ENCODE measurements at regions not wholly inside any gene's neighbourhood (a gene's known extent, or its start where the extent isn't known, plus 50 kb on each side); places are given as distances from the start of the nearest gene placed in this dataset.

DNA sequence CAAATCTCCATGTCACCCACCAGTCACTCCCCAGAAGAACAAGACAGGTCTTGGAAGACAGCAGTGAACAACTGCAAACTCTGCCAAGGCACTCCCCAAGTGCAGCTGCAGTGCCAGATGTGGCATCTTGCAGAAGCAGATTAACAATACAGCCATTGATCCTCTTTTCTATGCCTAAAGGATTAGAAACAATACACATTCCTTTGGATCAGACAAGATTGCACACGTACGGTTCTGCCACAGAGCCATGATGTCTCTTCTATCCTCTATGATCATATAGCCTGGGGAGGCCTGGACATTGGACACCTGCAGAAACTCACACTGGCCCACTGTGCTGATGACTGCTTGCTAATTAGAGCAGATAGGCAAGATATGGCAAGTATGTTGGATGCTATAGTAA, 155.9 kb downstream of the MYLK4 start:
- TF ChIP-seq POLR2A (IDR thresholded peaks at IDR 0.05; ENCODE audit: insufficient read depth in 1 of 2, low read depth in 2 of 2, low read length in 2 of 2), result no peak
- no peak for TF ChIP-seq NR2F1 (CRISPR knock-in tag; IDR thresholded peaks at IDR 0.05)
- TF ChIP-seq, protein P1, sequence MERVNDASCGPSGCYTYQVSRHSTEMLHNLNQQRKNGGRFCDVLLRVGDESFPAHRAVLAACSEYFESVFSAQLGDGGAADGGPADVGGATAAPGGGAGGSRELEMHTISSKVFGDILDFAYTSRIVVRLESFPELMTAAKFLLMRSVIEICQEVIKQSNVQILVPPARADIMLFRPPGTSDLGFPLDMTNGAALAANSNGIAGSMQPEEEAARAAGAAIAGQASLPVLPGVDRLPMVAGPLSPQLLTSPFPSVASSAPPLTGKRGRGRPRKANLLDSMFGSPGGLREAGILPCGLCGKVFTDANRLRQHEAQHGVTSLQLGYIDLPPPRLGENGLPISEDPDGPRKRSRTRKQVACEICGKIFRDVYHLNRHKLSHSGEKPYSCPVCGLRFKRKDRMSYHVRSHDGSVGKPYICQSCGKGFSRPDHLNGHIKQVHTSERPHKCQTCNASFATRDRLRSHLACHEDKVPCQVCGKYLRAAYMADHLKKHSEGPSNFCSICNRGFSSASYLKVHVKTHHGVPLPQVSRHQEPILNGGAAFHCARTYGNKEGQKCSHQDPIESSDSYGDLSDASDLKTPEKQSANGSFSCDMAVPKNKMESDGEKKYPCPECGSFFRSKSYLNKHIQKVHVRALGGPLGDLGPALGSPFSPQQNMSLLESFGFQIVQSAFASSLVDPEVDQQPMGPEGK (CRISPR knock-in tag; IDR thresholded peaks at IDR 0.05), result no peak
- TF ChIP-seq, protein P2, sequence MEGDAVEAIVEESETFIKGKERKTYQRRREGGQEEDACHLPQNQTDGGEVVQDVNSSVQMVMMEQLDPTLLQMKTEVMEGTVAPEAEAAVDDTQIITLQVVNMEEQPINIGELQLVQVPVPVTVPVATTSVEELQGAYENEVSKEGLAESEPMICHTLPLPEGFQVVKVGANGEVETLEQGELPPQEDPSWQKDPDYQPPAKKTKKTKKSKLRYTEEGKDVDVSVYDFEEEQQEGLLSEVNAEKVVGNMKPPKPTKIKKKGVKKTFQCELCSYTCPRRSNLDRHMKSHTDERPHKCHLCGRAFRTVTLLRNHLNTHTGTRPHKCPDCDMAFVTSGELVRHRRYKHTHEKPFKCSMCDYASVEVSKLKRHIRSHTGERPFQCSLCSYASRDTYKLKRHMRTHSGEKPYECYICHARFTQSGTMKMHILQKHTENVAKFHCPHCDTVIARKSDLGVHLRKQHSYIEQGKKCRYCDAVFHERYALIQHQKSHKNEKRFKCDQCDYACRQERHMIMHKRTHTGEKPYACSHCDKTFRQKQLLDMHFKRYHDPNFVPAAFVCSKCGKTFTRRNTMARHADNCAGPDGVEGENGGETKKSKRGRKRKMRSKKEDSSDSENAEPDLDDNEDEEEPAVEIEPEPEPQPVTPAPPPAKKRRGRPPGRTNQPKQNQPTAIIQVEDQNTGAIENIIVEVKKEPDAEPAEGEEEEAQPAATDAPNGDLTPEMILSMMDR (CRISPR knock-in tag; IDR thresholded peaks at IDR 0.05), result no peak
- no peak for TF ChIP-seq PHF8 (CRISPR knock-in tag; IDR thresholded peaks at IDR 0.05)
- TF ChIP-seq, protein P3, sequence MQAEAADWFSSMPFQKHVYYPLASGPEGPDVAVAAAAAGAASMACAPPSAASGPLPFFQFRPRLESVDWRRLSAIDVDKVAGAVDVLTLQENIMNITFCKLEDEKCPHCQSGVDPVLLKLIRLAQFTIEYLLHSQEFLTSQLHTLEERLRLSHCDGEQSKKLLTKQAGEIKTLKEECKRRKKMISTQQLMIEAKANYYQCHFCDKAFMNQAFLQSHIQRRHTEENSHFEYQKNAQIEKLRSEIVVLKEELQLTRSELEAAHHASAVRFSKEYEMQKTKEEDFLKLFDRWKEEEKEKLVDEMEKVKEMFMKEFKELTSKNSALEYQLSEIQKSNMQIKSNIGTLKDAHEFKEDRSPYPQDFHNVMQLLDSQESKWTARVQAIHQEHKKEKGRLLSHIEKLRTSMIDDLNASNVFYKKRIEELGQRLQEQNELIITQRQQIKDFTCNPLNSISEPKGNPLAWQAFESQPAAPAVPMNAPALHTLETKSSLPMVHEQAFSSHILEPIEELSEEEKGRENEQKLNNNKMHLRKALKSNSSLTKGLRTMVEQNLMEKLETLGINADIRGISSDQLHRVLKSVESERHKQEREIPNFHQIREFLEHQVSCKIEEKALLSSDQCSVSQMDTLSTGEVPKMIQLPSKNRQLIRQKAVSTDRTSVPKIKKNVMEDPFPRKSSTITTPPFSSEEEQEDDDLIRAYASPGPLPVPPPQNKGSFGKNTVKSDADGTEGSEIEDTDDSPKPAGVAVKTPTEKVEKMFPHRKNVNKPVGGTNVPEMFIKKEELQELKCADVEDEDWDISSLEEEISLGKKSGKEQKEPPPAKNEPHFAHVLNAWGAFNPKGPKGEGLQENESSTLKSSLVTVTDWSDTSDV (CRISPR knock-in tag; IDR thresholded peaks at IDR 0.05), result no peak
- TF ChIP-seq DPF2 (CRISPR knock-in tag; IDR thresholded peaks at IDR 0.05; ENCODE audit: borderline replicate concordance, low read depth), result no peak
- no peak for TF ChIP-seq ZNF274 (CRISPR knock-in tag; IDR thresholded peaks at IDR 0.05)
- TF ChIP-seq, protein P4, sequence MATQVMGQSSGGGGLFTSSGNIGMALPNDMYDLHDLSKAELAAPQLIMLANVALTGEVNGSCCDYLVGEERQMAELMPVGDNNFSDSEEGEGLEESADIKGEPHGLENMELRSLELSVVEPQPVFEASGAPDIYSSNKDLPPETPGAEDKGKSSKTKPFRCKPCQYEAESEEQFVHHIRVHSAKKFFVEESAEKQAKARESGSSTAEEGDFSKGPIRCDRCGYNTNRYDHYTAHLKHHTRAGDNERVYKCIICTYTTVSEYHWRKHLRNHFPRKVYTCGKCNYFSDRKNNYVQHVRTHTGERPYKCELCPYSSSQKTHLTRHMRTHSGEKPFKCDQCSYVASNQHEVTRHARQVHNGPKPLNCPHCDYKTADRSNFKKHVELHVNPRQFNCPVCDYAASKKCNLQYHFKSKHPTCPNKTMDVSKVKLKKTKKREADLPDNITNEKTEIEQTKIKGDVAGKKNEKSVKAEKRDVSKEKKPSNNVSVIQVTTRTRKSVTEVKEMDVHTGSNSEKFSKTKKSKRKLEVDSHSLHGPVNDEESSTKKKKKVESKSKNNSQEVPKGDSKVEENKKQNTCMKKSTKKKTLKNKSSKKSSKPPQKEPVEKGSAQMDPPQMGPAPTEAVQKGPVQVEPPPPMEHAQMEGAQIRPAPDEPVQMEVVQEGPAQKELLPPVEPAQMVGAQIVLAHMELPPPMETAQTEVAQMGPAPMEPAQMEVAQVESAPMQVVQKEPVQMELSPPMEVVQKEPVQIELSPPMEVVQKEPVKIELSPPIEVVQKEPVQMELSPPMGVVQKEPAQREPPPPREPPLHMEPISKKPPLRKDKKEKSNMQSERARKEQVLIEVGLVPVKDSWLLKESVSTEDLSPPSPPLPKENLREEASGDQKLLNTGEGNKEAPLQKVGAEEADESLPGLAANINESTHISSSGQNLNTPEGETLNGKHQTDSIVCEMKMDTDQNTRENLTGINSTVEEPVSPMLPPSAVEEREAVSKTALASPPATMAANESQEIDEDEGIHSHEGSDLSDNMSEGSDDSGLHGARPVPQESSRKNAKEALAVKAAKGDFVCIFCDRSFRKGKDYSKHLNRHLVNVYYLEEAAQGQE (IDR thresholded peaks at IDR 0.05; ENCODE audit: borderline replicate concordance in 1 of 2, low read depth in 1 of 2, low read length in 2 of 2), result no peak
- no peak for TF ChIP-seq KDM5A (IDR thresholded peaks at IDR 0.05; ENCODE audit: borderline replicate concordance, low read length)
- TF ChIP-seq, protein P5, sequence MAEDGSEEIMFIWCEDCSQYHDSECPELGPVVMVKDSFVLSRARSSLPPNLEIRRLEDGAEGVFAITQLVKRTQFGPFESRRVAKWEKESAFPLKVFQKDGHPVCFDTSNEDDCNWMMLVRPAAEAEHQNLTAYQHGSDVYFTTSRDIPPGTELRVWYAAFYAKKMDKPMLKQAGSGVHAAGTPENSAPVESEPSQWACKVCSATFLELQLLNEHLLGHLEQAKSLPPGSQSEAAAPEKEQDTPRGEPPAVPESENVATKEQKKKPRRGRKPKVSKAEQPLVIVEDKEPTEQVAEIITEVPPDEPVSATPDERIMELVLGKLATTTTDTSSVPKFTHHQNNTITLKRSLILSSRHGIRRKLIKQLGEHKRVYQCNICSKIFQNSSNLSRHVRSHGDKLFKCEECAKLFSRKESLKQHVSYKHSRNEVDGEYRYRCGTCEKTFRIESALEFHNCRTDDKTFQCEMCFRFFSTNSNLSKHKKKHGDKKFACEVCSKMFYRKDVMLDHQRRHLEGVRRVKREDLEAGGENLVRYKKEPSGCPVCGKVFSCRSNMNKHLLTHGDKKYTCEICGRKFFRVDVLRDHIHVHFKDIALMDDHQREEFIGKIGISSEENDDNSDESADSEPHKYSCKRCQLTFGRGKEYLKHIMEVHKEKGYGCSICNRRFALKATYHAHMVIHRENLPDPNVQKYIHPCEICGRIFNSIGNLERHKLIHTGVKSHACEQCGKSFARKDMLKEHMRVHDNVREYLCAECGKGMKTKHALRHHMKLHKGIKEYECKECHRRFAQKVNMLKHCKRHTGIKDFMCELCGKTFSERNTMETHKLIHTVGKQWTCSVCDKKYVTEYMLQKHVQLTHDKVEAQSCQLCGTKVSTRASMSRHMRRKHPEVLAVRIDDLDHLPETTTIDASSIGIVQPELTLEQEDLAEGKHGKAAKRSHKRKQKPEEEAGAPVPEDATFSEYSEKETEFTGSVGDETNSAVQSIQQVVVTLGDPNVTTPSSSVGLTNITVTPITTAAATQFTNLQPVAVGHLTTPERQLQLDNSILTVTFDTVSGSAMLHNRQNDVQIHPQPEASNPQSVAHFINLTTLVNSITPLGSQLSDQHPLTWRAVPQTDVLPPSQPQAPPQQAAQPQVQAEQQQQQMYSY (CRISPR knock-in tag; IDR thresholded peaks at IDR 0.05), result no peak
- TF ChIP-seq ZNF660 (CRISPR knock-in tag; IDR thresholded peaks at IDR 0.05; ENCODE audit: borderline replicate concordance, low read depth), result no peak
